ENCODE measurements at regions not wholly inside any gene's neighbourhood (a gene's known extent, or its start where the extent isn't known, plus 50 kb on each side); places are given as distances from the start of the nearest gene placed in this dataset.

DNA sequence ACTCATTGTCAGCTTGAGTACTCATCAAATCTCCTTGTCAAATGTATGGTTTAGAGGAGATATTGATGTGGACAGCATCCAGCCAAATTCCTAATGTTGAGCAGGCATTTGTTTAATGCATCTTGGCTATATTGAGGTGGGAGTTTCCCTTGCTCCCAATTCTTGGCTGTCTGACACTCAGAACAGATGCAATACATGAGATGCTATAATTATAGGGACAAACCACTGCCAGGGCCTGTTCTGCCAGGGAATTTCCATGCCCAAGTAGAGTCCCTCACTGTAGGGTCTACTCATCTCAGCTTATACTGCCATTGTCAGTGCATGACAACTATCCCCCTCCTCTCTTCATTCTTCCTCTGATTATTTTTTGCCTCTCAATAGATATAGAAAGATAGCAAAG lies 392.0 kb upstream of the KCNN2 start:
- H3K27me3 ChIP-seq = no peaks in the 10 kb centered on the region
- no peak overlapping the region for H3K4me3 ChIP-seq
- no peaks in the 10 kb centered on the region for H3K9me3 ChIP-seq
- intact Hi-C loops (cut with DNase I; ENCODE audit: low total_unique reads) = no loop called here
- TF ChIP-seq POLR2A (IDR thresholded peaks at IDR 0.05) = no peak
- TF ChIP-seq, protein P1, sequence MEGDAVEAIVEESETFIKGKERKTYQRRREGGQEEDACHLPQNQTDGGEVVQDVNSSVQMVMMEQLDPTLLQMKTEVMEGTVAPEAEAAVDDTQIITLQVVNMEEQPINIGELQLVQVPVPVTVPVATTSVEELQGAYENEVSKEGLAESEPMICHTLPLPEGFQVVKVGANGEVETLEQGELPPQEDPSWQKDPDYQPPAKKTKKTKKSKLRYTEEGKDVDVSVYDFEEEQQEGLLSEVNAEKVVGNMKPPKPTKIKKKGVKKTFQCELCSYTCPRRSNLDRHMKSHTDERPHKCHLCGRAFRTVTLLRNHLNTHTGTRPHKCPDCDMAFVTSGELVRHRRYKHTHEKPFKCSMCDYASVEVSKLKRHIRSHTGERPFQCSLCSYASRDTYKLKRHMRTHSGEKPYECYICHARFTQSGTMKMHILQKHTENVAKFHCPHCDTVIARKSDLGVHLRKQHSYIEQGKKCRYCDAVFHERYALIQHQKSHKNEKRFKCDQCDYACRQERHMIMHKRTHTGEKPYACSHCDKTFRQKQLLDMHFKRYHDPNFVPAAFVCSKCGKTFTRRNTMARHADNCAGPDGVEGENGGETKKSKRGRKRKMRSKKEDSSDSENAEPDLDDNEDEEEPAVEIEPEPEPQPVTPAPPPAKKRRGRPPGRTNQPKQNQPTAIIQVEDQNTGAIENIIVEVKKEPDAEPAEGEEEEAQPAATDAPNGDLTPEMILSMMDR (IDR thresholded peaks at IDR 0.05) = no peak
- H3K27ac ChIP-seq = no peak overlapping the region
- no peaks in the 10 kb centered on the region for H3K36me3 ChIP-seq (ENCODE audit: low read depth, missing control alignments)
- H3K4me1 ChIP-seq = no peaks in the 10 kb centered on the region
- DNase-seq = no peak

DNA sequence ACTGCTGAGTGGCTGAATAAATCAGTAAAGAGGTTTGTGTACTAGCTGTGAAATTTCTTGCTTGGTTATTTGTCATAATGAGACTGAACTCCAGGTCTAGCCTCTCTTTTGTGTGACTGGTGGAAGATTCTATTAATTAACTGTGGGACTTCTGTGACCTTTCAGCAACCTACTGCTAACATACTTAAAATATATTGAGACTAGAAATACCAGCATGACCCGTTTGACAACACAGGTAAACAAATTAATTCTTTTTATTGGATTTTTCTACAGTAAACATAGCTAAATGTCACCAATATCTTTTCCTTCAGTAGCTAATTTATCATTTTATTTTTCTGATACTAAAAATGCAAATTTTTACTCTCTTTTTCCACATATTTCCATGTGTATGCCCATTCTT lies 390.4 kb upstream of the KCNN2 start:
- no peaks in the 10 kb centered on the region for H3K27me3 ChIP-seq
- TF ChIP-seq POLR2A (IDR thresholded peaks at IDR 0.05) = no peak
- TF ChIP-seq, protein P1 (IDR thresholded peaks at IDR 0.05) = no peak
- no peak overlapping the region for H3K27ac ChIP-seq
- DNase-seq = no peak
- no peaks in the 10 kb centered on the region for H3K9me3 ChIP-seq
- H3K4me3 ChIP-seq = no peak overlapping the region
- WGBS, 2 donors = 58 to 65% methylated on average over 1 of the region's 1 CpG
- no peaks in the 10 kb centered on the region for H3K4me1 ChIP-seq
- no peaks in the 10 kb centered on the region for H3K36me3 ChIP-seq (ENCODE audit: low read depth, missing control alignments)
- intact Hi-C loops (cut with DNase I; ENCODE audit: low total_unique reads) = no loop called here

DNA sequence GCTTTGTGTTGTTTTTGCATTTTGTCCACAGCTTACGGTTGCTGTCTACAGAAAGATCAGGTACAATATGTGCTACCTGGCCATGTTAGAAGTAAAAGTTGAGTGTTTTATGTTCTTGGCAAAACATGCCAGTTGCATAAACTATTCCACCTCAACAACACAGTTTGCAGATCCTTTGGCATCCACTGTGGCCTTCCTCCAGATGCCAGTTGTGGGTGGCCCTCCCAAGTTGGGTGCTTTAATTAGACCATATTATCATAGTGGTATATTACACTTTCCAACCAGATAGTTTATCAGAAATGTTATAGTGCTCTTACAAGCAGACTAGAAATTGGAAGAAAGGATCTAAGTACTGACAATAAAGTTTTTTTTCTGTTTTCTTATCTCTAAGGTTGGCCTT lies 386.9 kb upstream of the KCNN2 start:
- Histone ChIP-seq H3K27me3 (no peaks in the 10 kb centered on the region), H3K4me1 (no peaks in the 10 kb centered on the region), H3K9me3 (no peaks in the 10 kb centered on the region), H3K27ac (no peak overlapping the region), H3K4me3 (no peak overlapping the region), H3K36me3 (ENCODE audit: low read depth, missing control alignments) (no peaks in the 10 kb centered on the region)
- 88 to 91% methylated on average over 1 of the region's 1 CpG for WGBS, 2 donors
- no peak for TF ChIP-seq POLR2A (IDR thresholded peaks at IDR 0.05)
- TF ChIP-seq, protein P1 (IDR thresholded peaks at IDR 0.05) = no peak
- DNase-seq = no peak
- intact Hi-C loops (cut with DNase I; ENCODE audit: low total_unique reads) = no loop called here

DNA sequence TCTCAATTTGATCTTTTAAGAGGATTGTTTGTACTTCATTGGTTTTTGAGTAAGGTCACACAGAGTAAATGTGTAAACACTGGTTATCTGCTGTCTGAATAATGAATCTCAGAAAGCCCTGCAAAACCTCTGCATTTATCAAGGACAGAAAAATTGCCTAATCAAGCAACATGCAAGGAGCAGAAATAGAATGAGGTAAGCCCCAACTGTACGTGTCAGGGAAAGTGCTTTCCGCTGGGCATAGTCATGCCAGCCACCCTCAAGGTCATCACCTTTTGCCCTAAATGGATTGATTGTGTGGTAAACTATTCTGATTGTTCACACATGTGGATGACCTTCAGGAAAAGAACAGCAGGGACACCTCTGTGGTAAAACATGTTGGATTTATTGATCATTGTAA lies 376.9 kb upstream of the KCNN2 start:
- Histone ChIP-seq H3K36me3 (ENCODE audit: low read depth, missing control alignments) (no peaks in the 10 kb centered on the region), H3K4me3 (no peak overlapping the region), H3K4me1 (no peaks in the 10 kb centered on the region), H3K9me3 (no peaks in the 10 kb centered on the region), H3K27ac (no peak overlapping the region), H3K27me3 (no peaks in the 10 kb centered on the region)
- WGBS, 2 donors = 37 to 40% methylated on average over 2 of the region's 2 CpGs
- no peak for DNase-seq
- TF ChIP-seq, protein P1 (IDR thresholded peaks at IDR 0.05) = no peak
- intact Hi-C loops (cut with DNase I; ENCODE audit: low total_unique reads) = no loop called here

DNA sequence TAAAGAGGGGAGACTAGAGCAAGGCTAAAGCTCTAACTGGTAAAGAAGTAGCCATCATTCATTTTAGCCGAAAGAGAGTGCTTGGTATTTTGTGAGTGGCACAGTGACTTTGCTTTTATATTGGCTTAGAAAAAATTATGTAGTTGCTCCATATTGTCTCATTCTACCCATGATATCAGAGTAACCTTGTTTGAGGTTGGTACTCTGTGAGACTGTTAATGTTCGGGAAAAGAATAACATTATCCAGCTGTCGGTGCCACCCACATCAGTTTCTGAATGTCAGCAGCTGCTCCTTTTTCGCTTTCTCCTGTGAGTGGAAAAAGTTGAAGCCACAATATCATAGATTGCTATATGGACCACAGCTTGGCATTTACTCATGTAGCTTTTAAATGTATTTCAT lies 376.4 kb upstream of the KCNN2 start:
- TF ChIP-seq POLR2A (IDR thresholded peaks at IDR 0.05) = no peak
- TF ChIP-seq, protein P1 (IDR thresholded peaks at IDR 0.05) = no peak
- Histone ChIP-seq H3K27ac (no peak overlapping the region), H3K4me3 (no peak overlapping the region), H3K27me3 (no peaks in the 10 kb centered on the region), H3K36me3 (ENCODE audit: low read depth, missing control alignments) (no peaks in the 10 kb centered on the region), H3K9me3 (no peaks in the 10 kb centered on the region), H3K4me1 (no peaks in the 10 kb centered on the region)
- DNase-seq = no peak
- WGBS, 2 donors = 63 to 71% methylated on average over 4 of the region's 4 CpGs
- intact Hi-C loops (cut with DNase I; ENCODE audit: low total_unique reads) = no loop called here
